HEK293T (cell line): ENCODE measurements at regions not wholly inside any gene's neighbourhood (a gene's known extent, or its start where the extent isn't known, plus 50 kb on each side); places are given as distances from the start of the nearest gene placed in this dataset.

Experiments used
- CTCF ChIA-PET: fragments of 350-600 bp; formaldehyde crosslinking; extraction: SDS; loops from one replicate; lab custom pipeline; 2021; ENCODE audit warnings: antibody characterized with exemption, inconsistent platforms; lab: Yijun Ruan, JAX
- POLR2A ChIA-PET: fragments of 350-600 bp; formaldehyde crosslinking; extraction: SDS; loops from one replicate; lab custom pipeline; 2020; ENCODE audit warnings: antibody characterized with exemption, inconsistent platforms; lab: Yijun Ruan, JAX
- DNase-seq: peaks from one replicate; pipeline ENCODE4 v3.0.0; 2012; ENCODE audit warnings: mixed read lengths; ENCODE audit errors: extremely low spot score
- ARNT ChIP-seq: fragments of 450-650 bp; IDR thresholded peaks from 2 replicates; pipeline ENCODE4 v1.6.1; 2017; ENCODE audit warnings: mild to moderate bottlenecking
- BHLHE40 ChIP-seq: fragments of 450-650 bp; IDR thresholded peaks from 2 replicates; pipeline ENCODE4 v1.6.1; 2016; ENCODE audit warnings: mild to moderate bottlenecking, moderate library complexity, borderline replicate concordance
- CTBP1 ChIP-seq: fragments of 450-650 bp; IDR thresholded peaks from 2 replicates; pipeline ENCODE4 v1.6.1; 2016; ENCODE audit warnings: borderline replicate concordance
- ELF4 ChIP-seq: fragments of 450-650 bp; IDR thresholded peaks from 2 replicates; pipeline ENCODE4 v1.6.1; 2017; ENCODE audit warnings: antibody characterized with exemption
- FOXA1 ChIP-seq: fragments of 450-650 bp; IDR thresholded peaks from 2 replicates; pipeline ENCODE4 v1.6.1; 2016; ENCODE audit warnings: mild to moderate bottlenecking
- FOXK2 ChIP-seq: fragments of 450-650 bp; IDR thresholded peaks from 2 replicates; pipeline ENCODE4 v1.6.1; 2016; ENCODE audit warnings: mild to moderate bottlenecking
- FOXM1 ChIP-seq: fragments of 450-650 bp; IDR thresholded peaks from 2 replicates; pipeline ENCODE4 v1.6.1; 2017; ENCODE audit warnings: mild to moderate bottlenecking, borderline replicate concordance
- HDGF ChIP-seq: fragments of 450-650 bp; IDR thresholded peaks from 2 replicates; pipeline ENCODE4 v1.6.1; 2017; ENCODE audit warnings: antibody characterized with exemption, borderline replicate concordance
- L3MBTL2 ChIP-seq: fragments of 450-650 bp; conservative IDR thresholded peaks from 2 replicates; pipeline ENCODE4 v1.6.1; 2016; ENCODE audit warnings: mild to moderate bottlenecking
- LEF1 ChIP-seq: fragments of 450-650 bp; IDR thresholded peaks from 2 replicates; pipeline ENCODE4 v1.6.1; 2017; ENCODE audit warnings: mild to moderate bottlenecking, borderline replicate concordance
- NFRKB ChIP-seq: fragments of 450-650 bp; IDR thresholded peaks from 2 replicates; pipeline ENCODE4 v1.6.1; 2016; ENCODE audit warnings: mild to moderate bottlenecking, moderate library complexity
- PKNOX1 ChIP-seq: fragments of 450-650 bp; IDR thresholded peaks from 2 replicates; pipeline ENCODE4 v1.6.1; 2016
- SP1 ChIP-seq: fragments of 450-650 bp; IDR thresholded peaks from 2 replicates; pipeline ENCODE4 v1.6.1; 2017
- SUZ12 ChIP-seq: fragments of 450-650 bp; IDR thresholded peaks from 2 replicates; pipeline ENCODE4 v1.6.1; 2016; ENCODE audit warnings: mild to moderate bottlenecking
- TARDBP ChIP-seq: fragments of 450-650 bp; IDR thresholded peaks from 2 replicates; pipeline ENCODE4 v1.6.1; 2016
- ZNF384 ChIP-seq: fragments of 450-650 bp; IDR thresholded peaks from 2 replicates; pipeline ENCODE4 v1.6.1; 2016

GRCh38 chr22:49101225-49101624 lies 726.4 kb downstream of the BRD1 start:
- ChIA-PET CTCF (no interaction called here), POLR2A (no interaction called here)
- DNase-seq = no peak
- TF ChIP-seq ELF4 (no peak), SP1 (no peak), ZNF384 (no peak), PKNOX1 (no peak), TARDBP (no peak), FOXA1 (no peak), ARNT (no peak), FOXM1 (no peak), CTBP1 (no peak), LEF1 (no peak), HDGF (no peak)

- ChIA-PET POLR2A (no interaction called here), CTCF (no interaction called here)
- no peak for DNase-seq
- no peak for TF ChIP-seq CTBP1
- TF ChIP-seq ARNT = no peak
- TF ChIP-seq ELF4 = no peak
- TF ChIP-seq FOXM1 = no peak
- TF ChIP-seq HDGF = no peak
- no peak for TF ChIP-seq FOXA1
- TF ChIP-seq TARDBP = no peak
- no peak for TF ChIP-seq LEF1
- no peak for TF ChIP-seq FOXK2
Observed at GRCh38 chr22:49100773-49101172, 726.9 kb downstream of the BRD1 start.

DNA sequence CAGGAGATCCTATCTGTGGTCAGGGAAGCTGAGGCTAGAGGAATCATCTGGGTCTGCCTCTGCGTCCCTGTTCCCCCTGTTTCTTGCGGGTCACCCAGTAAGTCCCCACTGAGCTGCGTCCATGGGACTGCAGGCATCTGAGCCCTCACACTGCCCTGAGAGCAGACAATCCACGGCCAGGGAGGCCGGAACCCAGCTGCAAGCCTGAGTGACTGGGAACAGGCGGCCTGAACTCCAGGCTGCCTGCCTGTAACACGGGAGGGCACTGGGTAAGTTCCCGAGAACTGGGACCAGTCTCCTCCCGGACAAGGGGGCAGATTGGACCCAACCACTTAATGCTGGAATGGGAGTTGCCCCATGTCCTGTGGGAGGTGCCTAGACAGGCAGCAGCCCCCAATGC lies 727.4 kb downstream of the BRD1 start:
- ChIA-PET POLR2A (no interaction called here), CTCF (no interaction called here)

DNA sequence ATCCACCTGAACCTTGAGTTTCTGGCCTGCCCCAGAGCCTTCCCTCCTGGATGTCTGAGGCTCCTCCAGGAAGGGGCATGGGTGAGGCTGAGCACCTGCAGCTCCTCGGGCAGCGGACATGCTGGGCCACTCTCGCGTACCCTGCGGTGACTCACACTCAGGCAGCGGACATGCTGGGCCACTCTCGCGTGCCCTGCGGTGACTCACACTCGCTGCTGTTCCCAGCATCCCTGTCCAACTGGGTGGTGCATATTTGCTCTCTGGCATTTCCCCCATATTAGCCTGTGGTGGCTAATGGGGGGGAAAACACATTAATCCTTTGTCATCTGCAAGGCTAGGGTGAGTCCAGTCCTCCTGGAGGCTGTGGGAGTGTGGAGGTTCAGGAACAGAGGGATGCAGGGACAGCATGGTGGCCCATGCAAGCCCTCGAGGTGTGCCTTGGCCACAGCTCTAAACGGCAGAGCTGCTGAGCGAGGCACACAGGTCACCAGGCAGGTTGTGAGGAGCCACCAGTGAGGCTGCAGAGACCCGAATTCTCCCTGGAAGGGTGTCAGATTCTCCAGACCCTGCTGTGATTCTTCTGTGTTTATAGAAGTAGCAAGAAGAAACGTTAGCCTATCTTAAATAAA lies 728.1 kb downstream of the BRD1 start:
- DNase-seq = no peak
- ChIA-PET POLR2A (no interaction called here), CTCF (no interaction called here)
- TF ChIP-seq FOXA1 (no peak), ARNT (no peak), HDGF (no peak), FOXK2 (no peak), LEF1 (no peak), SP1 (no peak)

More for the DNA sequence above, 727.4 kb downstream of the BRD1 start:
- TF ChIP-seq TARDBP = no peak
- TF ChIP-seq ELF4 = no peak
- TF ChIP-seq NFRKB = no peak
- TF ChIP-seq FOXK2 = no peak
- no peak for TF ChIP-seq LEF1
- no peak for TF ChIP-seq FOXA1
- no peak for TF ChIP-seq L3MBTL2
- TF ChIP-seq ARNT = no peak
- DNase-seq = no peak

- no peak for DNase-seq
- CTCF ChIA-PET = no interaction called here
- POLR2A ChIA-PET = no interaction called here
- no peak for TF ChIP-seq FOXM1
- TF ChIP-seq L3MBTL2 = no peak
- no peak for TF ChIP-seq ARNT
- no peak for TF ChIP-seq PKNOX1
- no peak for TF ChIP-seq NFRKB
- no peak for TF ChIP-seq SUZ12
- no peak for TF ChIP-seq LEF1
- no peak for TF ChIP-seq FOXK2
- TF ChIP-seq BHLHE40 = no peak
- TF ChIP-seq FOXA1 = no peak
- TF ChIP-seq SP1 = no peak
- TF ChIP-seq ZNF384 = no peak
- no peak for TF ChIP-seq ELF4
- no peak for TF ChIP-seq HDGF
- no peak for TF ChIP-seq TARDBP
- no peak for TF ChIP-seq CTBP1
Observed at GRCh38 chr22:49099089-49099488, 728.6 kb downstream of the BRD1 start.

DNA sequence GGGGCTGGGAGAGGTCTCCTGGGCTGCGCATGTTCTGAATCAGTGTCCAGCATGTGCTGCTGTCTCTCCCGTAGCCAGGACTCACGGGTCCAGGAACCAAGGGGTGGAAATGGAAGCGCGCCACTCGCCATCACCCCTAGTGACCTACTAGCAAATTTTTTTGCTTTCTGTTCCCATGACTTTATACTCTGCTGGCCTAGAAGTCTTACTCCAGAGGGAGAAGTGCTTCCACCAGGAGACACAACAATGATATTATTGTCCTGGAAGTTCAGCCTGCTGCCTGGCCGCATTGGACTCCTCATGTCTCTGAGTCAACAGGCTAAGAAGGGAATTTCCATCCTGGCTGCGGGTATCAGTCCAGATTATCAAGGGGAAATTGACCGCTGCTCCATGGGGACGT lies 729.7 kb downstream of the BRD1 start:
- POLR2A ChIA-PET = no interaction called here
- TF ChIP-seq ARNT = no peak
- no peak for TF ChIP-seq FOXA1
- TF ChIP-seq HDGF = no peak
- no peak for TF ChIP-seq ELF4
- no peak for TF ChIP-seq SP1
- TF ChIP-seq TARDBP = no peak
- no peak for TF ChIP-seq FOXM1
- TF ChIP-seq NFRKB = no peak
- no peak for TF ChIP-seq PKNOX1
- TF ChIP-seq SUZ12 = no peak
- TF ChIP-seq FOXK2 = no peak
- TF ChIP-seq CTBP1 = no peak
- no peak for TF ChIP-seq BHLHE40
- no peak for TF ChIP-seq LEF1
- no peak for TF ChIP-seq ZNF384
- TF ChIP-seq L3MBTL2 = no peak
- CTCF ChIA-PET = no interaction called here
- no peak for DNase-seq
